Liver (tissue), 8 donors: ENCODE measurements at regions not wholly inside any gene's neighbourhood (a gene's known extent, or its start where the extent isn't known, plus 50 kb on each side); places are given as distances from the start of the nearest gene placed in this dataset.

Source experiments
- DNase-seq: peaks from one replicate; pipeline ENCODE4 v3.0.0-alpha.2; 2017; ENCODE audit warnings: low spot score
- H3K27ac ChIP-seq, 2 donors: one replicate each; pipeline ENCODE4 v1.7.0; 2013; ENCODE audit warnings: inconsistent platforms in 2 of 2, low read length in 2 of 2, control low read depth in 1 of 2, low read depth in 1 of 2, mild to moderate bottlenecking in 1 of 2
- H3K27me3 ChIP-seq, 4 donors: one replicate each; pipeline versions ENCODE4 v1.6.1 to v1.7.0; 2013; ENCODE audit warnings: low read length in 3 of 4, inconsistent platforms in 1 of 4, mild to moderate bottlenecking in 1 of 4, moderate library complexity in 1 of 4; ENCODE audit not compliant: control insufficient read depth in 4 of 4, insufficient read depth in 4 of 4
- H3K36me3 ChIP-seq, 4 donors: one replicate each; pipeline versions ENCODE4 v1.6.1 to v1.7.0; 2013; ENCODE audit warnings: low read length in 3 of 4, mild to moderate bottlenecking in 3 of 4, low read depth in 1 of 4, moderate library complexity in 1 of 4; ENCODE audit not compliant: control insufficient read depth in 4 of 4, insufficient read depth in 3 of 4
- H3K4me1 ChIP-seq, 4 donors: one replicate each; pipeline versions ENCODE4 v1.6.1 to v1.7.0; 2013; ENCODE audit warnings: low read length in 3 of 4, mild to moderate bottlenecking in 3 of 4, moderate library complexity in 1 of 4; ENCODE audit not compliant: control insufficient read depth in 4 of 4, insufficient read depth in 4 of 4
- H3K4me3 ChIP-seq, 3 donors: one replicate each; pipeline versions ENCODE4 v1.6.1 to v1.7.0; 2013; ENCODE audit warnings: low read length in 3 of 3, control low read depth in 1 of 3, low read depth in 1 of 3, mild to moderate bottlenecking in 1 of 3
- H3K9ac ChIP-seq, 2 donors: one replicate each; pipeline ENCODE4 v1.7.0; 2013; ENCODE audit warnings: low read length in 2 of 2, mild to moderate bottlenecking in 2 of 2, moderate library complexity in 2 of 2, control low read depth in 1 of 2, low read depth in 1 of 2
- H3K9me3 ChIP-seq, 4 donors: one replicate each; pipeline versions ENCODE4 v1.6.1 to v1.7.0; 2013; ENCODE audit warnings: low read length in 3 of 4; ENCODE audit not compliant: control insufficient read depth in 4 of 4
- EGR1 ChIP-seq, 2 donors: IDR thresholded peaks; 2 replicates each; pipeline ENCODE4 v1.6.1; 2016 to 2018; ENCODE audit warnings: antibody characterized with exemption in 2 of 2, low read depth in 2 of 2
- FOXA2 ChIP-seq: IDR thresholded peaks from 2 replicates; pipeline ENCODE4 v1.6.1; 2016; ENCODE audit warnings: antibody characterized with exemption
- GABPA ChIP-seq, 2 donors: IDR thresholded peaks in 1 of 2; conservative IDR thresholded peaks in 1 of 2; 2 replicates each; pipeline ENCODE4 v1.6.1; 2016; ENCODE audit warnings: antibody characterized with exemption in 2 of 2, mild to moderate bottlenecking in 1 of 2, moderate library complexity in 1 of 2
- HNF4A ChIP-seq, 2 donors: conservative IDR thresholded peaks; 2 replicates each; pipeline ENCODE4 v1.6.1; 2016; ENCODE audit warnings: antibody characterized with exemption in 2 of 2, mild to moderate bottlenecking in 2 of 2
- HNF4G ChIP-seq: IDR thresholded peaks from 2 replicates; pipeline ENCODE4 v1.6.1; 2016; ENCODE audit warnings: antibody characterized with exemption
- JUND ChIP-seq, 2 donors: IDR thresholded peaks; 2 replicates each; pipeline ENCODE4 v1.6.1; 2016; ENCODE audit warnings: antibody characterized with exemption in 2 of 2
- NR2F2 ChIP-seq: IDR thresholded peaks from 2 replicates; pipeline ENCODE4 v1.6.1; 2016; ENCODE audit warnings: antibody characterized with exemption
- RAD21 ChIP-seq, 2 donors: IDR thresholded peaks; 2 replicates each; pipeline ENCODE4 v1.6.1; 2016; ENCODE audit warnings: antibody characterized with exemption in 2 of 2, mild to moderate bottlenecking in 2 of 2
- RXRA ChIP-seq, 2 donors: IDR thresholded peaks; 2 replicates each; pipeline ENCODE4 v1.6.1; 2017 to 2018; ENCODE audit warnings: antibody characterized with exemption in 2 of 2, mild to moderate bottlenecking in 1 of 2
- SP1 ChIP-seq: IDR thresholded peaks from 2 replicates; pipeline ENCODE4 v1.6.1; 2018; ENCODE audit warnings: antibody characterized with exemption, mild to moderate bottlenecking
- TAF1 ChIP-seq: conservative IDR thresholded peaks from 2 replicates; pipeline ENCODE4 v1.6.1; 2016; ENCODE audit warnings: antibody characterized with exemption, mild to moderate bottlenecking
- YY1 ChIP-seq: IDR thresholded peaks from 2 replicates; pipeline ENCODE4 v1.6.1; 2016; ENCODE audit warnings: antibody characterized with exemption, mild to moderate bottlenecking
- WGBS: extraction: QIAGEN DNeasy Blood & Tissue Kit; methylation state at CpG from one replicate; pipeline ENCODE4 v1.1.7; 2013; 5-methylcytosine and 5-hydroxymethylcytosine counted together
- TF ChIP-seq, protein P1 (sequence below): IDR thresholded peaks from 2 replicates; pipeline ENCODE4 v1.6.1; 2016; ENCODE audit warnings: antibody characterized with exemption
- TF ChIP-seq, protein P2 (sequence below): IDR thresholded peaks from 2 replicates; pipeline ENCODE4 v1.6.1; 2016; ENCODE audit warnings: antibody characterized with exemption, mild to moderate bottlenecking
- TF ChIP-seq, protein P3 (sequence below): IDR thresholded peaks from 2 replicates; pipeline ENCODE4 v1.6.1; 2016; ENCODE audit warnings: antibody characterized with exemption
- TF ChIP-seq, protein P4 (sequence below): IDR thresholded peaks from 2 replicates; pipeline ENCODE4 v1.6.1; 2016; ENCODE audit warnings: antibody characterized with exemption
- TF ChIP-seq, protein P5 (sequence below): fragments of 150-350 bp; IDR thresholded peaks from 2 replicates; pipeline ENCODE4 v1.5.1; 2017; ENCODE audit warnings: improper control_type of control experiment, low read depth, low read length; ENCODE audit not compliant: missing input control
- donor health status: healthy.
- donor health status: healthy.
- donor health status: healthy.
- donor health status: healthy.
- donor health status: healthy.

DNA sequence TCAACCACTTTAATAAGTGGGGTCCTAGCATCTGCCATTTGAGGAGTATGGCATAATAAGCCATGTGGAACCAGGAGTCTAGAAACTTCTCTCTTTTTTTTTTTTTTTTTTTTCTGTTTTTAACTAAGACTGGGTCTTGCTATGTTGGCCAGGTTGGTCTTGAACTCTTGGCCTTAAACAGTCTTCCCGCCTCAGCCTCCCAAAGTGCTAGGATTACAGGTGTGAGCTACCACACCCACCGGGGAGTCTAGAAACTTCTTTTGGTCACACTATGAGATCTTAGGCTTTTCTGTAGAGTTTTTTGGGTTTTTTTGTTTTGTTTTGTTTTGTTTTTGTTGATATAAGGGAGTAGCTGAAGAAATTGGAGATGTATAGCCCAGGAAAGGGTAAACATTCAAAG is 52.9 kb downstream of the ZBTB38 start:
- DNase-seq, result no peak
- H3K27me3 ChIP-seq, result no peaks in the 10 kb centered on the region
- H3K9ac ChIP-seq, result no peak overlapping the region
- H3K27ac ChIP-seq, result no peak overlapping the region
- WGBS, result 100% methylated on average over 2 of the region's 2 CpGs
- H3K4me1 ChIP-seq, result peaks cover 0 to 5% (median 1%) of the 10 kb centered on the region in 4 donors
- no peak for TF ChIP-seq HNF4A (conservative IDR thresholded peaks at IDR 0.05)
- TF ChIP-seq, protein P1, sequence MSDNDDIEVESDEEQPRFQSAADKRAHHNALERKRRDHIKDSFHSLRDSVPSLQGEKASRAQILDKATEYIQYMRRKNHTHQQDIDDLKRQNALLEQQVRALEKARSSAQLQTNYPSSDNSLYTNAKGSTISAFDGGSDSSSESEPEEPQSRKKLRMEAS, result no peak
- TF ChIP-seq, protein P2, sequence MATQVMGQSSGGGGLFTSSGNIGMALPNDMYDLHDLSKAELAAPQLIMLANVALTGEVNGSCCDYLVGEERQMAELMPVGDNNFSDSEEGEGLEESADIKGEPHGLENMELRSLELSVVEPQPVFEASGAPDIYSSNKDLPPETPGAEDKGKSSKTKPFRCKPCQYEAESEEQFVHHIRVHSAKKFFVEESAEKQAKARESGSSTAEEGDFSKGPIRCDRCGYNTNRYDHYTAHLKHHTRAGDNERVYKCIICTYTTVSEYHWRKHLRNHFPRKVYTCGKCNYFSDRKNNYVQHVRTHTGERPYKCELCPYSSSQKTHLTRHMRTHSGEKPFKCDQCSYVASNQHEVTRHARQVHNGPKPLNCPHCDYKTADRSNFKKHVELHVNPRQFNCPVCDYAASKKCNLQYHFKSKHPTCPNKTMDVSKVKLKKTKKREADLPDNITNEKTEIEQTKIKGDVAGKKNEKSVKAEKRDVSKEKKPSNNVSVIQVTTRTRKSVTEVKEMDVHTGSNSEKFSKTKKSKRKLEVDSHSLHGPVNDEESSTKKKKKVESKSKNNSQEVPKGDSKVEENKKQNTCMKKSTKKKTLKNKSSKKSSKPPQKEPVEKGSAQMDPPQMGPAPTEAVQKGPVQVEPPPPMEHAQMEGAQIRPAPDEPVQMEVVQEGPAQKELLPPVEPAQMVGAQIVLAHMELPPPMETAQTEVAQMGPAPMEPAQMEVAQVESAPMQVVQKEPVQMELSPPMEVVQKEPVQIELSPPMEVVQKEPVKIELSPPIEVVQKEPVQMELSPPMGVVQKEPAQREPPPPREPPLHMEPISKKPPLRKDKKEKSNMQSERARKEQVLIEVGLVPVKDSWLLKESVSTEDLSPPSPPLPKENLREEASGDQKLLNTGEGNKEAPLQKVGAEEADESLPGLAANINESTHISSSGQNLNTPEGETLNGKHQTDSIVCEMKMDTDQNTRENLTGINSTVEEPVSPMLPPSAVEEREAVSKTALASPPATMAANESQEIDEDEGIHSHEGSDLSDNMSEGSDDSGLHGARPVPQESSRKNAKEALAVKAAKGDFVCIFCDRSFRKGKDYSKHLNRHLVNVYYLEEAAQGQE, result no peak
- no peak for TF ChIP-seq JUND (IDR thresholded peaks at IDR 0.05)
- TF ChIP-seq, protein P3, sequence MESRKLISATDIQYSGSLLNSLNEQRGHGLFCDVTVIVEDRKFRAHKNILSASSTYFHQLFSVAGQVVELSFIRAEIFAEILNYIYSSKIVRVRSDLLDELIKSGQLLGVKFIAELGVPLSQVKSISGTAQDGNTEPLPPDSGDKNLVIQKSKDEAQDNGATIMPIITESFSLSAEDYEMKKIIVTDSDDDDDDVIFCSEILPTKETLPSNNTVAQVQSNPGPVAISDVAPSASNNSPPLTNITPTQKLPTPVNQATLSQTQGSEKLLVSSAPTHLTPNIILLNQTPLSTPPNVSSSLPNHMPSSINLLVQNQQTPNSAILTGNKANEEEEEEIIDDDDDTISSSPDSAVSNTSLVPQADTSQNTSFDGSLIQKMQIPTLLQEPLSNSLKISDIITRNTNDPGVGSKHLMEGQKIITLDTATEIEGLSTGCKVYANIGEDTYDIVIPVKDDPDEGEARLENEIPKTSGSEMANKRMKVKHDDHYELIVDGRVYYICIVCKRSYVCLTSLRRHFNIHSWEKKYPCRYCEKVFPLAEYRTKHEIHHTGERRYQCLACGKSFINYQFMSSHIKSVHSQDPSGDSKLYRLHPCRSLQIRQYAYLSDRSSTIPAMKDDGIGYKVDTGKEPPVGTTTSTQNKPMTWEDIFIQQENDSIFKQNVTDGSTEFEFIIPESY, result no peak
- TF ChIP-seq NR2F2, result no peak
- no peak overlapping the region for H3K4me3 ChIP-seq
- no peaks in the 10 kb centered on the region for H3K9me3 ChIP-seq
- peaks cover 0 to 2% (median under 1%) of the 10 kb centered on the region in 4 donors for H3K36me3 ChIP-seq

DNA sequence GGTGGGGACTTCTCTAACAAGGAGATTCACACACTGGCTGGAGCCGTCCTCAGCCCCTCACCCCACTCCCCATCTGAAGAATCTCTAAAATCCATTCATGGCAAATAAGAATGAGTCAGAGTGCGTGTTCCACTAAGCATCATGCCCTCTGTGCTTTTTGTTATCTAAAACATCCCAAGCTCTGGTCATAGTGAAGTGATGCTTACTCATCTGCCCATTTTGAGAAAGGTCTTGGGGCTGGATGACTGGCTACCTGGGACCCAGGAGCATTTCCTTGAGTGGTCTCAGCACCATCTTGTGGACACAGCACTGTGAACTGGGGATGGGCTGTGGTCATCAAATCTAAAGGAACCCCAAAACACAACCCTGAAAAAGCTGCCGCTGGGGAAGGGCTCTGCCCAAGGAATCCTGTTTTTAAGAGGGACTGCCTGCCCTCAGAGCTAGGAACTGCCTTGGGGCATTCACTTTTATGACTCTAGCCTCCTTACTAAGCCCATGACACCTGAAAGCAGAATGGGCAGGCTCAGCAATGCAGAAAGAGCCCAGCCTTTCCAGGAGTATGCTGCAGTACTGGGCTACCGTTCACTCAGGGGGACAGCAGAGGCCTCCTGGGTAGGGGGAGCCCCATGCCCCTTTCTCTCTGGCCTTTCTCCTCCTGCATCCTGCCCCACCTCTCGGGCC is 53.5 kb downstream of the ZBTB38 start:
- WGBS, result 92% methylated on average over 5 of the region's 5 CpGs
- peaks cover 0 to 2% (median under 1%) of the 10 kb centered on the region in 4 donors for H3K36me3 ChIP-seq
- H3K4me3 ChIP-seq, result no peak overlapping the region
- peaks cover 3 to 11% (median 6%) of the 10 kb centered on the region in 4 donors for H3K4me1 ChIP-seq
- no peak for DNase-seq
- peak overlapping the region in 1 of 2 donors; percentile 23 for H3K27ac ChIP-seq
- H3K9ac ChIP-seq, result no peak overlapping the region
- no peaks in the 10 kb centered on the region for H3K27me3 ChIP-seq
- no peaks in the 10 kb centered on the region for H3K9me3 ChIP-seq
- TF ChIP-seq, protein P1, result no peak
- TF ChIP-seq FOXA2 (no peak), TAF1 (no peak), EGR1 (IDR thresholded peaks at IDR 0.05; ENCODE audit: low read depth in 2 of 2) (no peak), RAD21 (IDR thresholded peaks at IDR 0.05) (no peak), RXRA (IDR thresholded peaks at IDR 0.05) (no peak), GABPA (IDR thresholded peaks at IDR 0.05 in 1 of 2, conservative IDR thresholded peaks at IDR 0.05 in 1 of 2) (no peak), SP1 (no peak), HNF4G (no peak), HNF4A (conservative IDR thresholded peaks at IDR 0.05) (no peak), YY1 (no peak), NR2F2 (no peak), JUND (IDR thresholded peaks at IDR 0.05) (no peak)
- TF ChIP-seq, protein P2, result no peak
- TF ChIP-seq, protein P3, result no peak
- TF ChIP-seq, protein P4, sequence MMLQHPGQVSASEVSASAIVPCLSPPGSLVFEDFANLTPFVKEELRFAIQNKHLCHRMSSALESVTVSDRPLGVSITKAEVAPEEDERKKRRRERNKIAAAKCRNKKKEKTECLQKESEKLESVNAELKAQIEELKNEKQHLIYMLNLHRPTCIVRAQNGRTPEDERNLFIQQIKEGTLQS, result no peak
- TF ChIP-seq, protein P5, sequence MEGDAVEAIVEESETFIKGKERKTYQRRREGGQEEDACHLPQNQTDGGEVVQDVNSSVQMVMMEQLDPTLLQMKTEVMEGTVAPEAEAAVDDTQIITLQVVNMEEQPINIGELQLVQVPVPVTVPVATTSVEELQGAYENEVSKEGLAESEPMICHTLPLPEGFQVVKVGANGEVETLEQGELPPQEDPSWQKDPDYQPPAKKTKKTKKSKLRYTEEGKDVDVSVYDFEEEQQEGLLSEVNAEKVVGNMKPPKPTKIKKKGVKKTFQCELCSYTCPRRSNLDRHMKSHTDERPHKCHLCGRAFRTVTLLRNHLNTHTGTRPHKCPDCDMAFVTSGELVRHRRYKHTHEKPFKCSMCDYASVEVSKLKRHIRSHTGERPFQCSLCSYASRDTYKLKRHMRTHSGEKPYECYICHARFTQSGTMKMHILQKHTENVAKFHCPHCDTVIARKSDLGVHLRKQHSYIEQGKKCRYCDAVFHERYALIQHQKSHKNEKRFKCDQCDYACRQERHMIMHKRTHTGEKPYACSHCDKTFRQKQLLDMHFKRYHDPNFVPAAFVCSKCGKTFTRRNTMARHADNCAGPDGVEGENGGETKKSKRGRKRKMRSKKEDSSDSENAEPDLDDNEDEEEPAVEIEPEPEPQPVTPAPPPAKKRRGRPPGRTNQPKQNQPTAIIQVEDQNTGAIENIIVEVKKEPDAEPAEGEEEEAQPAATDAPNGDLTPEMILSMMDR, result no peak
